GM12875 (cell line): ENCODE measurements at regions not wholly inside any gene's neighbourhood (a gene's known extent, or its start where the extent isn't known, plus 50 kb on each side); places are given as distances from the start of the nearest gene placed in this dataset.
"Not testable (repeated sequence)": the region's sequence is repeated elsewhere in the genome, so short reads cannot be mapped to it uniquely, and the experiment has no call there.

ENCODE experiments used
- H3K4me3 ChIP-seq: one replicate; pipeline ENCODE4 v1.5.1; 2011; ENCODE audit warnings: low read depth, low read length, control low read depth
- CTCF ChIP-seq: IDR thresholded peaks from 2 replicates; pipeline ENCODE4 v1.5.1; 2011; ENCODE audit warnings: low read depth, mild to moderate bottlenecking, control low read depth, inconsistent platforms, low read length, moderate library complexity, borderline replicate concordance; ENCODE audit not compliant: insufficient read depth

DNA sequence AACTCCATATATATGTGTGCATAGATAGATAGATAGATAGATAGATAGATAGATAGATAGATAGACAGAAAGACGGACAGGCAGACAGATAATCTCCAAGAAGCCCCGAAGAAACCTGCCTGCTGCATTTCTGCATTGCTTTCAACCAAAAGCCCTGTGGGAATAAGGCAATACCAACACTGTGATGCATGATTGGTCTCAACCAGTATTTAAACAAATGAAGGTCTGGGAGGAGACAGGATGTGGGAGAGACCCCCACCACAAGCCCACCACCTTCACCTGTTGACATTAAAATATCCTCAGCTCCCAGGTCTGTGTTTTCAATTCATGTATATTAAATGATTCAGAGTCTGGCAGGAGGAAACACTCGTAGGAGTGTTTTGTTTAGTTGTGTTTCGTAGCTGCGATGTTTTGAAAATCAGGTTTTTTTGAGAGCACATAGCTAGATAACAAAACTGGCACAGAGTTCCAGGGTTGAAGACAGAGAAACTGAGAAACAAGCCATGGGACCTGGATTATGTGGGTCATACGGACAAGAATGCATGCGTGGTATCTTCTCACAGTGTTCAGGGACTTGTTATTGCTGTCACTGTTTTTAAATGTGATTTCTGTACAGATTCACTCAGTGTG, 200.7 kb upstream of the AHR start:
- H3K4me3 ChIP-seq = no peak overlapping the region
- TF ChIP-seq CTCF = no peak

DNA sequence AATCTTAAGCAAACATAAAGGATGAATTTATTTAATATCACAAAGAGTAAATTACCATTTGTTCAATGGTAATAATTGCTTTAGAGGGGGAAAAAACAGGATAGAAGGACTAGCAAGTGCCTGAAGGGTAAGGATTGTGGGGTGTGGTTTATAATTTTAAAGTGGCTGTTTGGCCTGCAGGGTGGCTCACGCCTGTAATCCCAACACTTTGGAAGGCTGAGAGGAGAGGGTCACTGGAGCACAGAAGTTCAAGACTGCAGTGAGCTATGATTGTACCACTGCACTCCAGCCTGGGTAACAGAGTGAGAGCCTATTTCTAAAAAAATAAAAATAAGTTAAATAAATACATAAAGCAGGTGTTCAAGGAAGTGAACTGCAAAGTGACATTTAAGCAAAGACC, 199.9 kb upstream of the AHR start:
- no peak overlapping the region for H3K4me3 ChIP-seq
- TF ChIP-seq CTCF = no peak

- TF ChIP-seq CTCF = no peak
- no peak overlapping the region for H3K4me3 ChIP-seq
Measured at GRCh38 chr7:17099083-17099973, 199.1 kb upstream of the AHR start.

- H3K4me3 ChIP-seq = not testable (repeated sequence)
Measured at GRCh38 chr7:17099974-17100509, 198.4 kb upstream of the AHR start.

GRCh38 chr7:17101207-17101696, 197.2 kb upstream of the AHR start:
- no peak for TF ChIP-seq CTCF
- H3K4me3 ChIP-seq = no peak overlapping the region

DNA sequence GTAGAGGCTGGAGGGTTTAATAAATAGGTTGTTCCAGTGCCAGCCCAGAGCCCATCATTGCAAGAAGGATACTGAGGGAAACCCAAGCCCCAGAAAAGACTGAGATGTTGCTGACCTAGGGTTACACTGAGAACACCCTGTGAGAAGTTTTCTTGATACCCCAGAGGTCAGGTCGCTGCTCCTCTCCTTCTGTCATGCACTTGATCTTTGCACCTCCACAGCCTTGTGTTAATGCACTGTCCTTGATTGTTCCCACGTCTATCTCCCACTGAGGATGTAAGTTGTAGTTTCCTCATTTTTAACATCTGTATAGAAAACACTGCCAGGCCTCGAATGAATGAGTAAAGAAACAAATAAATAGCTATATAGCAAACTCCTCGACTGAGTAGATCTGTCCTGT, 195.3 kb upstream of the AHR start:
- H3K4me3 ChIP-seq = no peak overlapping the region
- TF ChIP-seq CTCF = no peak

- H3K4me3 ChIP-seq = no peak overlapping the region
- TF ChIP-seq CTCF = no peak
Measured at GRCh38 chr7:17103984-17104383, 194.5 kb upstream of the AHR start.
